Sigmoid colon (tissue), 4 donors: ENCODE measurements at regions not wholly inside any gene's neighbourhood (a gene's known extent, or its start where the extent isn't known, plus 50 kb on each side); places are given as distances from the start of the nearest gene placed in this dataset.

Experiments used
- CTCF ChIP-seq, 4 experiments: fragments of 450-650 bp in 3 of 4; fragments of 200-600 bp in 1 of 4; IDR thresholded peaks; one replicate each; pipeline ENCODE4 v1.5.1; 2016 to 2019; ENCODE audit warnings: antibody characterized with exemption in 4 of 4, mild to moderate bottlenecking in 3 of 4, moderate library complexity in 2 of 4
- POLR2A ChIP-seq, 2 donors: fragments of 450-650 bp; IDR thresholded peaks; one replicate each; pipeline ENCODE4 v1.6.1; 2016; ENCODE audit warnings: antibody characterized with exemption in 2 of 2, mild to moderate bottlenecking in 2 of 2, moderate library complexity in 2 of 2
- POLR2AphosphoS5 ChIP-seq, 4 donors: sonication (generic); formaldehyde crosslinking; IDR thresholded peaks; one replicate each; pipeline ENCODE4 v1.6.1; 2017; ENCODE audit warnings: antibody characterized with exemption in 4 of 4

GRCh38 chr2:189300916-189301315 is 121.4 kb upstream of the COL5A2 start:
- TF ChIP-seq POLR2A (IDR thresholded peaks at IDR 0.05) (no peak), CTCF (IDR thresholded peaks at IDR 0.05) (no peak), POLR2AphosphoS5 (IDR thresholded peaks at IDR 0.05) (no peak)
